ENCODE measurements at regions not wholly inside any gene's neighbourhood (a gene's known extent, or its start where the extent isn't known, plus 50 kb on each side); places are given as distances from the start of the nearest gene placed in this dataset.

GRCh38 chr3:162538906-162539305, 1042.3 kb downstream of the OTOL1 start:
- ChIA-PET CTCF (no interaction called here), POLR2A (ENCODE audit: unreplicated experiment) (no interaction called here)
- TF ChIP-seq EZH2phosphoT487 (IDR thresholded peaks at IDR 0.05; ENCODE audit: borderline replicate concordance, low read length) (no peak), CTCF (conservative IDR thresholded peaks at IDR 0.05; ENCODE audit: low read depth, low read length) (no peak), EZH2 (IDR thresholded peaks at IDR 0.05; ENCODE audit: low read length, unreplicated experiment) (no peak)
- DNase-seq = no peak
- no peak for ATAC-seq
- Histone ChIP-seq H3K36me3 (ENCODE audit: low read depth, low read length) (no peaks in the 10 kb centered on the region), H3K9me2 (replicated peaks; ENCODE audit: low read length) (no peaks in the 10 kb centered on the region), H3K4me3 (ENCODE audit: low read length) (no peak overlapping the region), H3K9ac (ENCODE audit: low read length) (no peak overlapping the region), H4K20me1 (ENCODE audit: low read length) (no peaks in the 10 kb centered on the region), H3K9me3 (ENCODE audit: low read length) (no peaks in the 10 kb centered on the region), H3K27me3 (ENCODE audit: low read length) (no peaks in the 10 kb centered on the region), H3K4me2 (ENCODE audit: low read length) (no peak overlapping the region), H3F3A (ENCODE audit: low read length, unreplicated experiment) (no peaks in the 10 kb centered on the region), H2AFZ (ENCODE audit: low read length) (no peak overlapping the region), H3K4me1 (ENCODE audit: insufficient read depth, low read length) (no peaks in the 10 kb centered on the region), H3K79me2 (ENCODE audit: low read length) (no peaks in the 10 kb centered on the region), H3K27ac (ENCODE audit: low read length) (no peak overlapping the region)
- BruUV-seq (replicated peaks) = no TSS peak
- intact Hi-C loops (cut with micrococcal nuclease) = no loop called here

- intact Hi-C loops (cut with micrococcal nuclease) = no loop called here
Observed at GRCh38 chr3:162540421-162540820, 1043.8 kb downstream of the OTOL1 start.

GRCh38 chr3:162541923-162542322, 1045.3 kb downstream of the OTOL1 start:
- no peaks in the 10 kb centered on the region for H3K36me3 ChIP-seq (ENCODE audit: low read depth, low read length)
- no peak for ATAC-seq
- H3K79me2 ChIP-seq (ENCODE audit: low read length) = no peaks in the 10 kb centered on the region
- H3K4me3 ChIP-seq (ENCODE audit: low read length) = no peak overlapping the region
- no peak overlapping the region for H2AFZ ChIP-seq (ENCODE audit: low read length)
- H3K9me3 ChIP-seq (ENCODE audit: low read length) = no peaks in the 10 kb centered on the region
- no peaks in the 10 kb centered on the region for H3K9me2 ChIP-seq (replicated peaks; ENCODE audit: low read length)
- H4K20me1 ChIP-seq (ENCODE audit: low read length) = no peaks in the 10 kb centered on the region
- H3K9ac ChIP-seq (ENCODE audit: low read length) = no peak overlapping the region
- H3F3A ChIP-seq (ENCODE audit: low read length, unreplicated experiment) = no peaks in the 10 kb centered on the region
- POLR2A ChIA-PET (ENCODE audit: unreplicated experiment) = no interaction called here
- no peaks in the 10 kb centered on the region for H3K27me3 ChIP-seq (ENCODE audit: low read length)
- no peak overlapping the region for H3K27ac ChIP-seq (ENCODE audit: low read length)
- no peak for DNase-seq
- intact Hi-C loops (cut with micrococcal nuclease) = no loop called here
- CTCF ChIA-PET = no interaction called here
- TF ChIP-seq CTCF (conservative IDR thresholded peaks at IDR 0.05; ENCODE audit: low read depth, low read length) = no peak
- no peak for TF ChIP-seq EZH2phosphoT487 (IDR thresholded peaks at IDR 0.05; ENCODE audit: borderline replicate concordance, low read length)
- no peak for TF ChIP-seq EZH2 (IDR thresholded peaks at IDR 0.05; ENCODE audit: low read length, unreplicated experiment)
- BruUV-seq (replicated peaks) = no TSS peak
- H3K4me1 ChIP-seq (ENCODE audit: insufficient read depth, low read length) = no peaks in the 10 kb centered on the region
- no peak overlapping the region for H3K4me2 ChIP-seq (ENCODE audit: low read length)

More at GRCh38 chr3:162540421-162540820, 1043.8 kb downstream of the OTOL1 start:
- TF ChIP-seq EZH2phosphoT487 (IDR thresholded peaks at IDR 0.05; ENCODE audit: borderline replicate concordance, low read length) (no peak), EZH2 (IDR thresholded peaks at IDR 0.05; ENCODE audit: low read length, unreplicated experiment) (no peak), CTCF (conservative IDR thresholded peaks at IDR 0.05; ENCODE audit: low read depth, low read length) (no peak)
- Histone ChIP-seq H2AFZ (ENCODE audit: low read length) (no peak overlapping the region), H4K20me1 (ENCODE audit: low read length) (no peaks in the 10 kb centered on the region), H3K27ac (ENCODE audit: low read length) (no peak overlapping the region), H3K4me1 (ENCODE audit: insufficient read depth, low read length) (no peaks in the 10 kb centered on the region), H3K9me3 (ENCODE audit: low read length) (no peaks in the 10 kb centered on the region), H3K9me2 (replicated peaks; ENCODE audit: low read length) (no peaks in the 10 kb centered on the region), H3K27me3 (ENCODE audit: low read length) (no peaks in the 10 kb centered on the region), H3K4me2 (ENCODE audit: low read length) (no peak overlapping the region), H3K4me3 (ENCODE audit: low read length) (no peak overlapping the region), H3F3A (ENCODE audit: low read length, unreplicated experiment) (no peaks in the 10 kb centered on the region), H3K36me3 (ENCODE audit: low read depth, low read length) (no peaks in the 10 kb centered on the region), H3K79me2 (ENCODE audit: low read length) (no peaks in the 10 kb centered on the region), H3K9ac (ENCODE audit: low read length) (no peak overlapping the region)
- BruUV-seq (replicated peaks) = no TSS peak
- DNase-seq (no peak), ATAC-seq (no peak)
- ChIA-PET CTCF (no interaction called here), POLR2A (ENCODE audit: unreplicated experiment) (no interaction called here)
